Natural killer cell (primary cell): ENCODE measurements at regions not wholly inside any gene's neighbourhood (a gene's known extent, or its start where the extent isn't known, plus 50 kb on each side); places are given as distances from the start of the nearest gene placed in this dataset.

ENCODE experiments used
- ATAC-seq, 3 donors: fragments of 150-1000 bp in 2 of 3; fragments of 200-7000 bp in 1 of 3; cut with Tn5 transposase; 1 replicate in 1 of 3; 2 replicates in 2 of 3; pipeline ENCODE4 v1.10.0; 2021; ENCODE audit warnings: mild to moderate bottlenecking in 2 of 3, moderate library complexity in 2 of 3
- DNase-seq, 2 donors: peaks; one replicate each; pipeline versions ENCODE4 v3.0.0 to v3.0.0-alpha.2; 2013 to 2021; ENCODE audit warnings: mixed read lengths in 1 of 2
- H3K27ac ChIP-seq: one replicate; pipeline ENCODE4 v1.5.1; 2013; ENCODE audit warnings: mild to moderate bottlenecking, low read length
- H3K27me3 ChIP-seq: one replicate; pipeline ENCODE4 v1.6.1; 2013; ENCODE audit warnings: low read length; ENCODE audit not compliant: control insufficient read depth, insufficient read depth
- H3K36me3 ChIP-seq: one replicate; pipeline ENCODE4 v1.6.1; 2013; ENCODE audit warnings: low read length; ENCODE audit not compliant: control insufficient read depth, insufficient read depth
- H3K4me1 ChIP-seq: one replicate; pipeline ENCODE4 v1.6.1; 2013; ENCODE audit warnings: low read length; ENCODE audit not compliant: control insufficient read depth, insufficient read depth
- H3K4me3 ChIP-seq: one replicate; pipeline ENCODE4 v1.5.1; 2013; ENCODE audit warnings: low read length
- H3K9me3 ChIP-seq: one replicate; pipeline ENCODE4 v1.6.1; 2013; ENCODE audit warnings: low read length; ENCODE audit not compliant: control insufficient read depth, insufficient read depth
- H3K27ac Mint-ChIP-seq, 2 donors: one replicate each; pipeline ENCODE4 v1.8.0; 2022; ENCODE audit warnings: mild to moderate bottlenecking in 2 of 2, mixed read lengths in 2 of 2, moderate library complexity in 1 of 2
- H3K27me3 Mint-ChIP-seq, 2 donors: one replicate each; pipeline ENCODE4 v1.8.0; 2022; ENCODE audit warnings: low read depth in 2 of 2, mixed read lengths in 2 of 2
- H3K36me3 Mint-ChIP-seq: one replicate; pipeline ENCODE4 v1.8.0; 2022; ENCODE audit warnings: mixed read lengths
- H3K4me1 Mint-ChIP-seq, 2 donors: one replicate each; pipeline ENCODE4 v1.8.0; 2022; ENCODE audit warnings: mixed read lengths in 2 of 2
- H3K4me3 Mint-ChIP-seq: one replicate; pipeline ENCODE4 v1.8.0; 2022; ENCODE audit warnings: mild to moderate bottlenecking, moderate library complexity, mixed read lengths
- H3K9me3 Mint-ChIP-seq, 2 donors: one replicate each; pipeline ENCODE4 v1.8.0; 2022; ENCODE audit warnings: mixed read lengths in 2 of 2
- CTCF ChIP-seq: fragments of 200-600 bp; IDR thresholded peaks from one replicate; pipeline ENCODE4 v1.8.0; 2022; ENCODE audit warnings: antibody characterized with exemption
- WGBS: methylation state at CpG from one replicate; pipeline ENCODE4 v1.1.7; 2013; ENCODE audit warnings: missing lambda C conversion rate; ENCODE audit not compliant: insufficient coverage; 5-methylcytosine and 5-hydroxymethylcytosine counted together
- intact Hi-C: fragments of 100-400 bp; cut with micrococcal nuclease; formaldehyde crosslinking; loops from one replicate; pipeline ENCODE4 v1.14.2; 2022

- Mint-ChIP-seq H3K4me1 (no peaks in the 10 kb centered on the region), H3K27me3 (no peaks in the 10 kb centered on the region), H3K36me3 (no peaks in the 10 kb centered on the region), H3K9me3 (peaks cover 20 to 29% of the 10 kb centered on the region in 2 donors), H3K4me3 (no peak overlapping the region), H3K27ac (no peak overlapping the region)
- Histone ChIP-seq H3K36me3 (no peaks in the 10 kb centered on the region), H3K27ac (no peak overlapping the region), H3K4me3 (no peak overlapping the region), H3K9me3 (peaks cover 15% of the 10 kb centered on the region), H3K27me3 (no peaks in the 10 kb centered on the region), H3K4me1 (no peaks in the 10 kb centered on the region)
- 87% methylated on average over 4 of the region's 7 CpGs for WGBS
- no peak for ATAC-seq
- no peak for DNase-seq
- no peak for TF ChIP-seq CTCF
- intact Hi-C loops, result no loop called here
Observed at GRCh38 chr13:104105418-104106355, 1039.5 kb upstream of the SLC10A2 start.

- Histone ChIP-seq H3K4me3 (no peak overlapping the region), H3K36me3 (no peaks in the 10 kb centered on the region), H3K9me3 (peaks cover 15% of the 10 kb centered on the region), H3K27ac (no peak overlapping the region), H3K4me1 (no peaks in the 10 kb centered on the region), H3K27me3 (no peaks in the 10 kb centered on the region)
- Mint-ChIP-seq H3K27me3 (no peaks in the 10 kb centered on the region), H3K4me1 (no peaks in the 10 kb centered on the region), H3K9me3 (peaks cover 19 to 37% of the 10 kb centered on the region in 2 donors), H3K27ac (no peak overlapping the region), H3K36me3 (no peaks in the 10 kb centered on the region), H3K4me3 (no peak overlapping the region)
- intact Hi-C loops, result no loop called here
- no peak for ATAC-seq
- no peak for DNase-seq
- no peak for TF ChIP-seq CTCF
Observed at GRCh38 chr13:104099750-104100149, 1033.5 kb upstream of the SLC10A2 start.

GRCh38 chr13:104098421-104098820, 1032.2 kb upstream of the SLC10A2 start:
- Mint-ChIP-seq H3K27ac (no peak overlapping the region), H3K9me3 (peaks cover 20 to 40% of the 10 kb centered on the region in 2 donors), H3K27me3 (no peaks in the 10 kb centered on the region), H3K4me3 (no peak overlapping the region), H3K4me1 (no peaks in the 10 kb centered on the region), H3K36me3 (no peaks in the 10 kb centered on the region)
- H3K4me1 ChIP-seq, result no peaks in the 10 kb centered on the region
- intact Hi-C loops, result no loop called here
- no peak overlapping the region for H3K27ac ChIP-seq
- H3K27me3 ChIP-seq, result no peaks in the 10 kb centered on the region
- TF ChIP-seq CTCF, result no peak
- H3K4me3 ChIP-seq, result no peak overlapping the region
- WGBS, result 91% methylated on average over 2 of the region's 4 CpGs
- H3K9me3 ChIP-seq, result peaks cover 8% of the 10 kb centered on the region
- no peak for ATAC-seq
- no peak for DNase-seq
- no peaks in the 10 kb centered on the region for H3K36me3 ChIP-seq

GRCh38 chr13:104086759-104087158, 1020.5 kb upstream of the SLC10A2 start:
- DNase-seq, result no peak
- no peak for ATAC-seq
- Mint-ChIP-seq H3K27ac (no peak overlapping the region), H3K4me3 (no peak overlapping the region), H3K4me1 (no peaks in the 10 kb centered on the region), H3K27me3 (no peaks in the 10 kb centered on the region), H3K9me3 (peaks cover 16 to 26% of the 10 kb centered on the region in 2 donors), H3K36me3 (peaks cover 16% of the 10 kb centered on the region)
- Histone ChIP-seq H3K27ac (no peak overlapping the region), H3K27me3 (no peaks in the 10 kb centered on the region), H3K4me3 (no peak overlapping the region), H3K4me1 (no peaks in the 10 kb centered on the region), H3K9me3 (no peaks in the 10 kb centered on the region), H3K36me3 (no peaks in the 10 kb centered on the region)
- no peak for TF ChIP-seq CTCF
- WGBS, result 74% methylated on average over 5 of the region's 5 CpGs
- intact Hi-C loops, result no loop called here
